DOHH2 (cell line): ENCODE measurements at regions not wholly inside any gene's neighbourhood (a gene's known extent, or its start where the extent isn't known, plus 50 kb on each side); places are given as distances from the start of the nearest gene placed in this dataset.

ENCODE experiments used
- H3F3A ChIP-seq: fragments of 200-600 bp; sonication (generic), shearing (Covaris generic); 2 replicates; pipeline ENCODE4 v1.6.0; 2016; ENCODE audit warnings: antibody characterized with exemption, mild to moderate bottlenecking; ENCODE audit not compliant: control insufficient read depth, insufficient read depth
- H3K27ac ChIP-seq: fragments of 200-600 bp; sonication (generic); 2 replicates; pipeline ENCODE4 v1.5.1; 2014; ENCODE audit warnings: low read depth, mild to moderate bottlenecking, low read length, moderate library complexity
- H3K27me3 ChIP-seq: fragments of 200-600 bp; sonication (generic); 2 replicates; pipeline ENCODE4 v1.6.1; 2014; ENCODE audit warnings: mild to moderate bottlenecking, low read length, mixed read lengths; ENCODE audit not compliant: control insufficient read depth
- H3K36me3 ChIP-seq: fragments of 200-600 bp; sonication (generic); 2 replicates; pipeline ENCODE4 v1.6.1; 2014; ENCODE audit warnings: mild to moderate bottlenecking, low read length, moderate library complexity, mixed read lengths; ENCODE audit not compliant: control insufficient read depth
- H3K4me1 ChIP-seq: fragments of 200-600 bp; sonication (generic); 2 replicates; pipeline ENCODE4 v1.6.1; 2014; ENCODE audit warnings: mild to moderate bottlenecking, low read length, mixed read lengths; ENCODE audit not compliant: control insufficient read depth
- H3K4me2 ChIP-seq: fragments of 200-600 bp; sonication (generic); 2 replicates; pipeline ENCODE4 v1.6.0; 2014; ENCODE audit warnings: mild to moderate bottlenecking, low read length, moderate library complexity
- H3K4me3 ChIP-seq: fragments of 200-600 bp; sonication (generic); 2 replicates; pipeline ENCODE4 v1.5.1; 2014; ENCODE audit warnings: mild to moderate bottlenecking, low read length, mixed read lengths
- H3K79me2 ChIP-seq: fragments of 200-600 bp; sonication (generic); 2 replicates; pipeline ENCODE4 v1.6.1; 2014; ENCODE audit warnings: mild to moderate bottlenecking, low read length, mixed read lengths; ENCODE audit not compliant: control insufficient read depth
- H3K9me2 ChIP-seq: fragments of 200-600 bp; sonication (generic); replicated peaks from 2 replicates; pipeline ENCODE4 v1.6.1; 2014; ENCODE audit warnings: mild to moderate bottlenecking, low read length, mixed read lengths; ENCODE audit not compliant: control insufficient read depth
- H3K9me3 ChIP-seq: fragments of 200-600 bp; sonication (generic); 2 replicates; pipeline ENCODE4 v1.6.1; 2014; ENCODE audit warnings: antibody characterized with exemption, low read length, mixed read lengths; ENCODE audit not compliant: control insufficient read depth, insufficient read depth
- H4K20me1 ChIP-seq: fragments of 200-600 bp; sonication (generic); 2 replicates; pipeline ENCODE4 v1.6.0; 2014; ENCODE audit warnings: low read depth, mild to moderate bottlenecking, antibody characterized with exemption, low read length, moderate library complexity; ENCODE audit not compliant: control insufficient read depth, insufficient read depth
- CTCF ChIP-seq: fragments of 200-600 bp; sonication (generic); IDR thresholded peaks from one replicate; pipeline ENCODE4 v1.5.1; 2014; ENCODE audit warnings: antibody characterized with exemption, mild to moderate bottlenecking, low read depth, low read length; ENCODE audit not compliant: poor library complexity, severe bottlenecking
- EZH2phosphoT487 ChIP-seq: fragments of 200-600 bp; sonication (generic); IDR thresholded peaks from 2 replicates; pipeline ENCODE4 v1.6.1; 2017; ENCODE audit warnings: borderline replicate concordance, mild to moderate bottlenecking, antibody characterized with exemption, low read length, moderate library complexity, mixed read lengths

GRCh38 chr2:203799908-203800307 is 67.7 kb upstream of the CTLA4 start:
- Histone ChIP-seq H3K27ac (no peak overlapping the region), H3K4me1 (no peaks in the 10 kb centered on the region), H3K4me3 (no peak overlapping the region), H3K9me2 (no peaks in the 10 kb centered on the region), H3K27me3 (peaks cover 19% of the 10 kb centered on the region), H3K36me3 (no peaks in the 10 kb centered on the region), H4K20me1 (no peaks in the 10 kb centered on the region), H3F3A (no peaks in the 10 kb centered on the region), H3K9me3 (no peaks in the 10 kb centered on the region), H3K79me2 (no peaks in the 10 kb centered on the region), H3K4me2 (no peak overlapping the region)
- TF ChIP-seq CTCF = no peak

GRCh38 chr2:203800783-203801182 is 66.8 kb upstream of the CTLA4 start:
- H3K4me2 ChIP-seq = no peak overlapping the region

GRCh38 chr2:203802342-203803052 is 65.1 kb upstream of the CTLA4 start:
- Histone ChIP-seq H3K9me2 (no peaks in the 10 kb centered on the region), H3K4me1 (no peaks in the 10 kb centered on the region), H3F3A (no peaks in the 10 kb centered on the region), H3K4me3 (no peak overlapping the region), H4K20me1 (no peaks in the 10 kb centered on the region), H3K79me2 (no peaks in the 10 kb centered on the region), H3K9me3 (no peaks in the 10 kb centered on the region), H3K27ac (no peak overlapping the region), H3K4me2 (no peak overlapping the region), H3K36me3 (no peaks in the 10 kb centered on the region), H3K27me3 (peaks cover 20% of the 10 kb centered on the region)
- no peak for TF ChIP-seq EZH2phosphoT487
- no peak for TF ChIP-seq CTCF

More at GRCh38 chr2:203800783-203801182, 66.8 kb upstream of the CTLA4 start:
- Histone ChIP-seq H3K79me2 (no peaks in the 10 kb centered on the region), H3K27ac (no peak overlapping the region), H3K4me3 (no peak overlapping the region), H3F3A (no peaks in the 10 kb centered on the region), H3K9me2 (no peaks in the 10 kb centered on the region), H4K20me1 (no peaks in the 10 kb centered on the region), H3K9me3 (no peaks in the 10 kb centered on the region), H3K36me3 (no peaks in the 10 kb centered on the region), H3K4me1 (no peaks in the 10 kb centered on the region), H3K27me3 (peaks cover 19% of the 10 kb centered on the region)
- TF ChIP-seq EZH2phosphoT487 (no peak), CTCF (no peak)

- Histone ChIP-seq H3K27ac (no peak overlapping the region), H3K9me3 (no peaks in the 10 kb centered on the region), H3K4me3 (no peak overlapping the region), H3K9me2 (no peaks in the 10 kb centered on the region), H3K79me2 (no peaks in the 10 kb centered on the region), H3K27me3 (peaks cover 26% of the 10 kb centered on the region), H3K36me3 (no peaks in the 10 kb centered on the region), H3K4me1 (no peaks in the 10 kb centered on the region), H4K20me1 (no peaks in the 10 kb centered on the region), H3F3A (no peaks in the 10 kb centered on the region), H3K4me2 (no peak overlapping the region)
- no peak for TF ChIP-seq EZH2phosphoT487
- TF ChIP-seq CTCF = no peak
Measured at GRCh38 chr2:203803053-203803429, 64.5 kb upstream of the CTLA4 start.
